SK-MEL-5 (cell line): ENCODE measurements at regions not wholly inside any gene's neighbourhood (a gene's known extent, or its start where the extent isn't known, plus 50 kb on each side); places are given as distances from the start of the nearest gene placed in this dataset.
"Not testable (repeated sequence)": the region's sequence is repeated elsewhere in the genome, so short reads cannot be mapped to it uniquely, and the experiment has no call there.

Source experiments
- DNase-seq: peaks from one replicate; pipeline ENCODE4 v3.0.0-alpha.2; 2016; ENCODE audit warnings: low read depth, low spot score
- in situ Hi-C: cut with HindIII; loops from 2 replicates; pipeline ENCODE4 v1.10.0; 2016; ENCODE audit warnings: low sequenced_read_pairs, high pct_unique_total_duplicates, low pct_unique_long_range_greater_than_20kb

GRCh38 chr7:17036584-17036983, 154.8 kb upstream of the AGR3 start:
- no peak for DNase-seq
- in situ Hi-C loops: no loop called here

GRCh38 chr7:17037356-17037755, 155.6 kb upstream of the AGR3 start:
- in situ Hi-C loops: no loop called here
- no peak for DNase-seq

GRCh38 chr7:17038160-17038782, 156.5 kb upstream of the AGR3 start:
- in situ Hi-C loops: no loop called here

GRCh38 chr7:17038783-17039170, 157.0 kb upstream of the AGR3 start:
- in situ Hi-C loops: no loop called here
- no peak for DNase-seq

More at GRCh38 chr7:17038160-17038782, 156.5 kb upstream of the AGR3 start:
- no peak for DNase-seq

- in situ Hi-C loops: no loop called here
- no peak for DNase-seq
These were observed 157.6 kb upstream of the AGR3 start for GRCh38 chr7:17039372-17039771.

GRCh38 chr7:17040716-17041115, 158.9 kb upstream of the AGR3 start:
- in situ Hi-C loops: no loop called here

GRCh38 chr7:17041324-17041723, 159.5 kb upstream of the AGR3 start:
- peak; percentile 49 for DNase-seq
- in situ Hi-C loops: no loop called here

More at GRCh38 chr7:17040716-17041115, 158.9 kb upstream of the AGR3 start:
- no peak for DNase-seq

GRCh38 chr7:17042211-17042610, 160.4 kb upstream of the AGR3 start:
- in situ Hi-C loops: no loop called here
- no peak for DNase-seq

GRCh38 chr7:17043012-17043877, 161.5 kb upstream of the AGR3 start:
- DNase-seq: peak; percentile 74
- in situ Hi-C loops: no loop called here

GRCh38 chr7:17044396-17044795, 162.6 kb upstream of the AGR3 start:
- in situ Hi-C loops: no loop called here
- DNase-seq: peak; percentile 26

GRCh38 chr7:17044861-17045260, 163.1 kb upstream of the AGR3 start:
- in situ Hi-C loops: no loop called here
- no peak for DNase-seq

- no peak for DNase-seq
- in situ Hi-C loops: no loop called here
These were observed 164.5 kb upstream of the AGR3 start for GRCh38 chr7:17046259-17046658.

GRCh38 chr7:17046666-17047065, 164.9 kb upstream of the AGR3 start:
- no peak for DNase-seq
- in situ Hi-C loops: no loop called here

GRCh38 chr7:17053164-17053563, 171.4 kb upstream of the AGR3 start:
- in situ Hi-C loops, DNase-seq: not testable (repeated sequence)

GRCh38 chr7:17054206-17054605, 172.4 kb upstream of the AGR3 start:
- in situ Hi-C loops: no loop called here
- no peak for DNase-seq

- DNase-seq: no peak
- in situ Hi-C loops: no loop called here
These were observed 173.1 kb upstream of the AGR3 start for GRCh38 chr7:17054836-17055235.

GRCh38 chr7:17055596-17055995, 173.8 kb upstream of the AGR3 start:
- no peak for DNase-seq
- in situ Hi-C loops: no loop called here

GRCh38 chr7:17056491-17057142, 174.8 kb upstream of the AGR3 start:
- no peak for DNase-seq
- in situ Hi-C loops: no loop called here

GRCh38 chr7:17057143-17057509, 175.3 kb upstream of the AGR3 start:
- in situ Hi-C loops: no loop called here

More at GRCh38 chr7:17057143-17057509, 175.3 kb upstream of the AGR3 start:
- DNase-seq: no peak
